Suprapubic skin (tissue), 4 donors: ENCODE measurements at regions not wholly inside any gene's neighbourhood (a gene's known extent, or its start where the extent isn't known, plus 50 kb on each side); places are given as distances from the start of the nearest gene placed in this dataset.

Experiments used
- DNase-seq, 2 donors: peaks; one replicate each; pipeline ENCODE4 v3.0.0-alpha.2; 2019; ENCODE audit warnings: low spot score in 2 of 2
- H3K27ac ChIP-seq: fragments of 200-600 bp; sonication (generic); one replicate; pipeline ENCODE4 v1.5.1; 2019
- H3K27me3 ChIP-seq: fragments of 200-600 bp; sonication (generic); one replicate; pipeline ENCODE4 v1.5.1; 2019
- H3K36me3 ChIP-seq: fragments of 200-600 bp; sonication (generic); one replicate; pipeline ENCODE4 v1.5.1; 2019
- H3K4me1 ChIP-seq: fragments of 200-600 bp; sonication (generic); one replicate; pipeline ENCODE4 v1.5.1; 2019
- H3K4me3 ChIP-seq: fragments of 200-600 bp; sonication (generic); one replicate; pipeline ENCODE4 v1.5.1; 2019; ENCODE audit warnings: mild to moderate bottlenecking
- H3K9me3 ChIP-seq: fragments of 200-600 bp; sonication (generic); one replicate; pipeline ENCODE4 v1.5.1; 2019
- EP300 ChIP-seq: sonication (generic); formaldehyde crosslinking; IDR thresholded peaks from one replicate; pipeline ENCODE4 v1.6.1; 2017; ENCODE audit warnings: antibody characterized with exemption
- POLR2A ChIP-seq, 2 donors: fragments of 450-650 bp; IDR thresholded peaks; one replicate each; pipeline ENCODE4 v1.6.1; 2017; ENCODE audit warnings: antibody characterized with exemption in 2 of 2, mild to moderate bottlenecking in 2 of 2, moderate library complexity in 2 of 2
- POLR2AphosphoS5 ChIP-seq, 3 donors: sonication (generic); formaldehyde crosslinking; IDR thresholded peaks; one replicate each; pipeline ENCODE4 v1.6.1; 2017; ENCODE audit warnings: antibody characterized with exemption in 3 of 3
- WGBS: methylation state at CpG from one replicate; pipeline ENCODE4 v1.1.5; 2018; 5-methylcytosine and 5-hydroxymethylcytosine counted together
- TF ChIP-seq, protein P1 (sequence below), 2 donors: fragments of 200-600 bp in 1 of 2; fragments of 450-650 bp in 1 of 2; sonication (generic) in 1 of 2; IDR thresholded peaks; one replicate each; pipeline ENCODE4 v1.5.1; 2016 to 2019; ENCODE audit warnings: antibody characterized with exemption in 2 of 2, mild to moderate bottlenecking in 1 of 2, moderate library complexity in 1 of 2

DNA sequence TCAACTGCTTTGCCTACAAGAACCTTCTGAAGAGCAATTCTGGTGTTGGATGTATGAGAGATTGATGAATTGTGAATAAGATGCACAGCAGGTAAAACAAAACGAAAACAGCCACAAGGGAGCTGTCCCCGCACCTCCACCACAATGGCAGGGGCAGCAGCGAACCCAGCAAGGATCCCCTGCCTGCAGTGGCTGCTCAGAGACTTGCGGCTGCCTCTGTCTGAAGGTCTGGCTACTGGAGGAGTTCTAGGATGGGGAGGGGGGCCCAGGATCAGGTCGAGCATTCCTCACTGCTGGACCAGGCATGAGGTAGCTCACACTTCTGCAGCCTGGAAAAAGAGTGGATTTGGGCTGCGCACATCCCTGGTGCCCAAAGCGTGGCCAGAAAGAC, 523.5 kb downstream of the CDH26 start:
- 62% methylated on average over 6 of the region's 7 CpGs for WGBS
- Histone ChIP-seq H3K4me1 (no peaks in the 10 kb centered on the region), H3K36me3 (no peaks in the 10 kb centered on the region), H3K9me3 (no peaks in the 10 kb centered on the region), H3K4me3 (no peak overlapping the region), H3K27ac (no peak overlapping the region), H3K27me3 (no peaks in the 10 kb centered on the region)
- TF ChIP-seq, protein P1, sequence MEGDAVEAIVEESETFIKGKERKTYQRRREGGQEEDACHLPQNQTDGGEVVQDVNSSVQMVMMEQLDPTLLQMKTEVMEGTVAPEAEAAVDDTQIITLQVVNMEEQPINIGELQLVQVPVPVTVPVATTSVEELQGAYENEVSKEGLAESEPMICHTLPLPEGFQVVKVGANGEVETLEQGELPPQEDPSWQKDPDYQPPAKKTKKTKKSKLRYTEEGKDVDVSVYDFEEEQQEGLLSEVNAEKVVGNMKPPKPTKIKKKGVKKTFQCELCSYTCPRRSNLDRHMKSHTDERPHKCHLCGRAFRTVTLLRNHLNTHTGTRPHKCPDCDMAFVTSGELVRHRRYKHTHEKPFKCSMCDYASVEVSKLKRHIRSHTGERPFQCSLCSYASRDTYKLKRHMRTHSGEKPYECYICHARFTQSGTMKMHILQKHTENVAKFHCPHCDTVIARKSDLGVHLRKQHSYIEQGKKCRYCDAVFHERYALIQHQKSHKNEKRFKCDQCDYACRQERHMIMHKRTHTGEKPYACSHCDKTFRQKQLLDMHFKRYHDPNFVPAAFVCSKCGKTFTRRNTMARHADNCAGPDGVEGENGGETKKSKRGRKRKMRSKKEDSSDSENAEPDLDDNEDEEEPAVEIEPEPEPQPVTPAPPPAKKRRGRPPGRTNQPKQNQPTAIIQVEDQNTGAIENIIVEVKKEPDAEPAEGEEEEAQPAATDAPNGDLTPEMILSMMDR (IDR thresholded peaks at IDR 0.05), result no peak
- TF ChIP-seq POLR2AphosphoS5 (IDR thresholded peaks at IDR 0.05) (no peak), POLR2A (IDR thresholded peaks at IDR 0.05) (no peak)
- no peak for DNase-seq

DNA sequence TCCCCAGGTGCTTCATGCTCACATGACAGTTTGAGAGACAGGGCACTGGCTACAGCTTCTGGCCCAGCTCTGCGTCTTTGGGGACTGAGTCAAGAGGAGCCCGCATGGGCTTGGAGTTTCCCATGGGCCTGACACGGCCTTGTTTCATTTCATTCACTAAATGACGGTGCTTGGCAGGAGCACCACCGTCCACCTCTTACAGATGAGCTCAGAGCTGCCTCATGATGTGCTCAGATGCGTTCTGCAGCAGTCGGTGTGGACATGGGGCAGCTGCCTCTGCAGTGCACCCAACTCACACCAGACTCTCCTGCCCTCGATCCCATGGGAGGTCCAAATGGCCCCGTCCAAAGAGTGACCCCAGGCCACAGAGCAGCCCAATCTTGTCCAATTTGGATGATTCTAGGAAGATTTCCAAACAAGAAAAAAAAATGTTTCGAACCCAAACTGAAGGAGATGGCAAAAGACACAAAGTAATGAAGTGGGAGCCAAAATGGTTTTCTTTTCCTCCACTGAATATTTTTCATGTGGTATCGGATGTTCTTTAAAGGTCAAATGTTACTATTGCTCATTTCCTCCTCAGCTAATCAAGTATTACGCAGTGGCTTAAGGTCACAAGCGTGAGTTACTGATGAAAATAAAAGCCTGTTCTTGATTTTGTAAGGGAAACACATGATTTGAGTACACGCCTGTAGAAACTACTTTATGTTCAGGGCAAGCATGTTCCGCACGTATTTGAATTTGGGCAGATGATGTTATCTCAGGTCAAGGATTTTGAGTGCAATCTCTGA, 524.2 kb downstream of the CDH26 start:
- Histone ChIP-seq H3K36me3 (no peaks in the 10 kb centered on the region), H3K4me1 (no peaks in the 10 kb centered on the region), H3K27ac (no peak overlapping the region), H3K27me3 (no peaks in the 10 kb centered on the region), H3K9me3 (no peaks in the 10 kb centered on the region), H3K4me3 (no peak overlapping the region)
- no peak for DNase-seq
- WGBS, result 64% methylated on average over 14 of the region's 16 CpGs
- TF ChIP-seq POLR2A (IDR thresholded peaks at IDR 0.05), result no peak
- TF ChIP-seq EP300, result no peak
- TF ChIP-seq, protein P1 (IDR thresholded peaks at IDR 0.05), result no peak
- no peak for TF ChIP-seq POLR2AphosphoS5 (IDR thresholded peaks at IDR 0.05)

DNA sequence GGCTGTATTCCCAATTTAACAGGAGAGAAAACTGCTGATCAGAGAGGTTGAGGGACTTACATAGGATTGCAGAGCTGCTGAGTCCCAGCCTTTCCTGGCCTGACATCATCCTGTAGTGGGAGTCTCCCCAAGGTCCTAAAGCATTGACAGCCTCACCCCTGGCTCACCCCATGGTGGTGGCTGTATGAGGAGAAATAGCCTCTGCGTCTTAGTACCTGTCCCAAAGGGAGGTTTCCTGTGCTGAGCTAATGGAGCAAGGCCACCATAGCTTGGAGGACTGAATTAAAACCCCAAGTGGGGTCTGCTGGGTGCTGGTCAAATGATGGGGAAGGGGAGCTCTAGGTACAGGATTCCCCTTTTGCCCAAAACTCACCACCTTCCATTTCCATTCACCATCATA, 525.1 kb downstream of the CDH26 start:
- no peaks in the 10 kb centered on the region for H3K9me3 ChIP-seq
- DNase-seq, result no peak
- no peaks in the 10 kb centered on the region for H3K27me3 ChIP-seq
- no peak overlapping the region for H3K4me3 ChIP-seq
- H3K36me3 ChIP-seq, result no peaks in the 10 kb centered on the region
- H3K4me1 ChIP-seq, result no peaks in the 10 kb centered on the region
- H3K27ac ChIP-seq, result no peak overlapping the region
- 100% methylated on average over 1 of the region's 1 CpG for WGBS
- TF ChIP-seq POLR2A (IDR thresholded peaks at IDR 0.05) (no peak), POLR2AphosphoS5 (IDR thresholded peaks at IDR 0.05) (no peak), EP300 (no peak)
- TF ChIP-seq, protein P1 (IDR thresholded peaks at IDR 0.05), result no peak

DNA sequence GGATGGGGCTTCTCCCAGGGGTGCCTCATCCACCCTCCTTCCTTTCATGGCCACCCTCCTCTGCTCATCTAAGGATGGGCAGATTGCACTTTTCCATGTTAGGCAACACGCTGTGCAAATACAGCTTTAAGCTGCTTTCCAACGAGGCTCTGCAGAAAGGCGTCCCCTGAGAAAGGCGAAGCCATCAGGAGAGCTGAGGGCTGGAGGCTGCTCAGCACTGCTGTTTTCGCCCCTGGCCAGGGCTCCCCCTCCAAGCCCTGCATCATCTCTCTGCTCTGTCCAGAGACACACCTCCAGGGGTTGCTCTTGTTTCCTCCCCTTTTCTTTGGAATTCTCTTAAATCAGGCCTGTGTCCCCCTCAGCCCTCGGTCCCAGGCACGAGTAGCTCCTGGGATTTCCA, 526.1 kb downstream of the CDH26 start:
- DNase-seq, result no peak
- H3K4me3 ChIP-seq, result no peak overlapping the region
- no peaks in the 10 kb centered on the region for H3K9me3 ChIP-seq
- H3K4me1 ChIP-seq, result no peaks in the 10 kb centered on the region
- TF ChIP-seq, protein P1 (IDR thresholded peaks at IDR 0.05), result no peak
- TF ChIP-seq EP300 (no peak), POLR2A (IDR thresholded peaks at IDR 0.05) (no peak), POLR2AphosphoS5 (IDR thresholded peaks at IDR 0.05) (no peak)
- no peaks in the 10 kb centered on the region for H3K36me3 ChIP-seq
- no peaks in the 10 kb centered on the region for H3K27me3 ChIP-seq
- 66% methylated on average over 7 of the region's 7 CpGs for WGBS
- no peak overlapping the region for H3K27ac ChIP-seq

DNA sequence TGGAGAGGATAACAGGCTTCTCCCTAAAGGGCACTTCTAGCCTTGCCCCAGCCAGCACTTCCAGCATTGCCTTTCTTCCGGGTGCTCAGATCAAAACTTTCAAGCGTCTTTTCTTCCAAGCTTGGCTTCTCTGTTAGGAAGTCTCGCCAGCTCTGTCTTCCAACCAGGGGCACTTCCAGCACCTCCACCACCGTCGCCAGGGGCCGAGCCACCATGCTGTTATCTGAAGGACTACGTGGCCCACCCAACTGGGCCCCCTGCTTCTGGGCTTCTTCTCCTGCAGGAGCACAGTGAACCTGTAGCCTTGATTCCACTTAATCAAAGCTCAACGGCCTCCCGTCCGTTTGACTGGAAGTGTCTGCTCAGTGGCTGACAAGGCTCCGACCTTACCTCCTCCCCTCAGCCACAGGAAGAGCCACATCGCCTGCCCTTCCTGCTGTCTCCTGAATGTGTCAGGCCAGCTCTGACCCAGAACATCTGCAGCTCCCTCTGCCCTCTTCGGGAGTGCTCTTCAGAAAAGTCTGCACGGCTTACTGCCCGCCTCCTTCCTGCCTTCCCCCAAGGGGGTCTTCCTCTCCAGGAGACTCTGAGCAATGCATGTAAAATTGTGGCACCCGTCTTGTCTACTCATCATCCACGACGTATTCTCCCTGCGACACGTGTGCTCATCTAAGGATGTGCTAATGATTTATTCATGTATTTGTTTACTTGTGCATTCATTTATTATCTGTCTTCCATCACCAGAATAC, 527.0 kb downstream of the CDH26 start:
- no peak for DNase-seq
- H3K4me3 ChIP-seq, result no peak overlapping the region
- 63% methylated on average over 20 of the region's 20 CpGs for WGBS
- no peaks in the 10 kb centered on the region for H3K36me3 ChIP-seq
- H3K9me3 ChIP-seq, result no peaks in the 10 kb centered on the region
- H3K27me3 ChIP-seq, result no peaks in the 10 kb centered on the region
- no peak overlapping the region for H3K27ac ChIP-seq
- TF ChIP-seq POLR2A (IDR thresholded peaks at IDR 0.05) (no peak), POLR2AphosphoS5 (IDR thresholded peaks at IDR 0.05) (no peak), EP300 (no peak)
- TF ChIP-seq, protein P1 (IDR thresholded peaks at IDR 0.05), result no peak
- no peaks in the 10 kb centered on the region for H3K4me1 ChIP-seq
